ENCODE measurements at regions not wholly inside any gene's neighbourhood (a gene's known extent, or its start where the extent isn't known, plus 50 kb on each side); places are given as distances from the start of the nearest gene placed in this dataset.

GRCh38 chr22:49106096-49106841 lies 721.4 kb downstream of the BRD1 start:
- no peaks in the 10 kb centered on the region for H3K36me3 Mint-ChIP-seq
- no peaks in the 10 kb centered on the region for H3K9me3 Mint-ChIP-seq
- no peaks in the 10 kb centered on the region for H3K4me1 Mint-ChIP-seq
- ATAC-seq (replicated peaks), result no peak
- no peak for DNase-seq
- peaks cover 15 to 20% of the 10 kb centered on the region in 2 donors for H3K27me3 Mint-ChIP-seq
- no peak overlapping the region for H3K4me3 Mint-ChIP-seq
- no peak overlapping the region for H3K27ac Mint-ChIP-seq

- no peaks in the 10 kb centered on the region for H3K4me1 Mint-ChIP-seq
- DNase-seq (no peak), ATAC-seq (replicated peaks) (no peak)
- H3K36me3 Mint-ChIP-seq, result no peaks in the 10 kb centered on the region
- H3K27me3 Mint-ChIP-seq, result peaks cover 24 to 28% of the 10 kb centered on the region in 2 donors
- H3K27ac Mint-ChIP-seq, result no peak overlapping the region
- no peaks in the 10 kb centered on the region for H3K9me3 Mint-ChIP-seq
- H3K4me3 Mint-ChIP-seq, result no peak overlapping the region
Measured at GRCh38 chr22:49104434-49104833, 723.2 kb downstream of the BRD1 start.

- Mint-ChIP-seq H3K27me3 (peaks cover 22 to 26% of the 10 kb centered on the region in 2 donors), H3K9me3 (no peaks in the 10 kb centered on the region), H3K4me3 (no peak overlapping the region), H3K27ac (no peak overlapping the region), H3K36me3 (no peaks in the 10 kb centered on the region), H3K4me1 (no peaks in the 10 kb centered on the region)
- ATAC-seq (replicated peaks), result no peak
- DNase-seq, result no peak
Measured at GRCh38 chr22:49103314-49104059, 724.2 kb downstream of the BRD1 start.

GRCh38 chr22:49102367-49102766 lies 725.3 kb downstream of the BRD1 start:
- Mint-ChIP-seq H3K4me1 (no peaks in the 10 kb centered on the region), H3K36me3 (no peaks in the 10 kb centered on the region), H3K9me3 (no peaks in the 10 kb centered on the region), H3K27ac (no peak overlapping the region), H3K27me3 (peaks cover 13 to 15% of the 10 kb centered on the region in 2 donors), H3K4me3 (no peak overlapping the region)
- no peak for ATAC-seq (replicated peaks)
- no peak for DNase-seq

GRCh38 chr22:49101873-49102272 lies 725.8 kb downstream of the BRD1 start:
- H3K9me3 Mint-ChIP-seq, result no peaks in the 10 kb centered on the region
- no peak for ATAC-seq (replicated peaks)

GRCh38 chr22:49101225-49101624 lies 726.4 kb downstream of the BRD1 start:
- Mint-ChIP-seq H3K4me1 (no peaks in the 10 kb centered on the region), H3K27me3 (peaks cover 12% of the 10 kb centered on the region in 2 donors), H3K9me3 (peaks cover 0 to under 1% of the 10 kb centered on the region in 2 donors), H3K4me3 (no peak overlapping the region), H3K36me3 (no peaks in the 10 kb centered on the region), H3K27ac (no peak overlapping the region)
- ATAC-seq (replicated peaks), result no peak
- DNase-seq, result no peak

More at GRCh38 chr22:49101873-49102272, 725.8 kb downstream of the BRD1 start:
- H3K27ac Mint-ChIP-seq, result no peak overlapping the region
- H3K27me3 Mint-ChIP-seq, result peaks cover 12% of the 10 kb centered on the region in 2 donors
- no peaks in the 10 kb centered on the region for H3K36me3 Mint-ChIP-seq
- no peaks in the 10 kb centered on the region for H3K4me1 Mint-ChIP-seq
- DNase-seq, result no peak
- no peak overlapping the region for H3K4me3 Mint-ChIP-seq

- no peak for ATAC-seq (replicated peaks)
- H3K9me3 Mint-ChIP-seq, result peaks cover 1 to 3% of the 10 kb centered on the region in 2 donors
- H3K36me3 Mint-ChIP-seq, result no peaks in the 10 kb centered on the region
- DNase-seq, result no peak
- no peak overlapping the region for H3K4me3 Mint-ChIP-seq
- H3K4me1 Mint-ChIP-seq, result no peaks in the 10 kb centered on the region
- H3K27ac Mint-ChIP-seq, result no peak overlapping the region
- H3K27me3 Mint-ChIP-seq, result peaks cover 12% of the 10 kb centered on the region in 2 donors
Measured at GRCh38 chr22:49100773-49101172, 726.9 kb downstream of the BRD1 start.

DNA sequence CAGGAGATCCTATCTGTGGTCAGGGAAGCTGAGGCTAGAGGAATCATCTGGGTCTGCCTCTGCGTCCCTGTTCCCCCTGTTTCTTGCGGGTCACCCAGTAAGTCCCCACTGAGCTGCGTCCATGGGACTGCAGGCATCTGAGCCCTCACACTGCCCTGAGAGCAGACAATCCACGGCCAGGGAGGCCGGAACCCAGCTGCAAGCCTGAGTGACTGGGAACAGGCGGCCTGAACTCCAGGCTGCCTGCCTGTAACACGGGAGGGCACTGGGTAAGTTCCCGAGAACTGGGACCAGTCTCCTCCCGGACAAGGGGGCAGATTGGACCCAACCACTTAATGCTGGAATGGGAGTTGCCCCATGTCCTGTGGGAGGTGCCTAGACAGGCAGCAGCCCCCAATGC lies 727.4 kb downstream of the BRD1 start:
- Mint-ChIP-seq H3K9me3 (peaks cover 1 to 3% of the 10 kb centered on the region in 2 donors), H3K4me3 (no peak overlapping the region), H3K4me1 (no peaks in the 10 kb centered on the region), H3K27me3 (peaks cover 12% of the 10 kb centered on the region in 2 donors), H3K36me3 (no peaks in the 10 kb centered on the region), H3K27ac (no peak overlapping the region)
- ATAC-seq (replicated peaks) (no peak), DNase-seq (no peak)

GRCh38 chr22:49099496-49100124 lies 728.1 kb downstream of the BRD1 start:
- Mint-ChIP-seq H3K27me3 (peaks cover 12% of the 10 kb centered on the region in 2 donors), H3K27ac (no peak overlapping the region), H3K4me3 (no peak overlapping the region), H3K36me3 (no peaks in the 10 kb centered on the region), H3K9me3 (peaks cover 1 to 3% of the 10 kb centered on the region in 2 donors), H3K4me1 (no peaks in the 10 kb centered on the region)
- ATAC-seq (replicated peaks), result no peak
- no peak for DNase-seq

- DNase-seq (no peak), ATAC-seq (replicated peaks) (no peak)
- Mint-ChIP-seq H3K9me3 (peaks cover 1 to 3% of the 10 kb centered on the region in 2 donors), H3K36me3 (no peaks in the 10 kb centered on the region), H3K4me3 (no peak overlapping the region), H3K27me3 (peaks cover 12% of the 10 kb centered on the region in 2 donors), H3K27ac (no peak overlapping the region), H3K4me1 (no peaks in the 10 kb centered on the region)
Measured at GRCh38 chr22:49099089-49099488, 728.6 kb downstream of the BRD1 start.

- H3K27ac Mint-ChIP-seq, result no peak overlapping the region
- peaks cover 0 to 2% of the 10 kb centered on the region in 2 donors for H3K4me1 Mint-ChIP-seq
- H3K36me3 Mint-ChIP-seq, result no peaks in the 10 kb centered on the region
- peaks cover 12% of the 10 kb centered on the region in 2 donors for H3K27me3 Mint-ChIP-seq
- no peak for DNase-seq
- peaks cover 1 to 3% of the 10 kb centered on the region in 2 donors for H3K9me3 Mint-ChIP-seq
- no peak overlapping the region for H3K4me3 Mint-ChIP-seq
- ATAC-seq (replicated peaks), result no peak
Measured at GRCh38 chr22:49097966-49098365, 729.7 kb downstream of the BRD1 start.

DNA sequence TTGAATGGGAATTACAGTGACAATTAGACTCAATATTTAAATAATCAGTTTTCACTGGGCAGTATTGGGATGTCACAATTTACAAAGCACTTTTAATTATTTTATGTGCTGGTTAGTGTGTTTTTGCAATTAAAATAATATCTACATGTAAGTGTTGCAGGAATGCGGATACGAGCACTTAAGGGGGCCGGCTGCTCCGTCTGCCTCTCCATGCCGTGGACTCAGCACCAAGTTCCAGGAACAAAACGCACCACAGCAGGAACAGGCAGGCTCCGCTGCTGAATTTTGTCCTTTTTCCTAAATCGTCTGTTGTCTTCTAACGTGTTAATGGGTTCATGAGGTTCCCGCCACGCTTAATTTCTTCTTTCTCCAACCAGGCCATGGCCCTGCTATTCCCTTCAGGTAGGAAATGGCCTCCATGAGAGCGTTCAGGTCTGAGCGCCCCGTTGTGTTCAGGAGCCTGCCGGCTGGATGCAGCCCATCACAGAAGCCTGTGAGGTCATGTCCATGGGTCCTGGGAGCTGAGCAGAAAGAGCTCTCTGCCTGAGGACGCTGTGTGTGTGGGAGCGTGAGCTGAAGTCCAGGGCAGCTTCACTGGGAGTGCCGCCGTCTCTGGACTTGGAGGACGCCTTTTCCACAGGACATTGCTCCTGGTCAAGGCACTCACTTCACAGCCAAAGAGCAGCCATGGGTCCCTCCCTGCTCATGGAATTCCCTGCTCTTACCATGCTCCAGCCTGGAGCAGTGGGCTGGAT lies 730.3 kb downstream of the BRD1 start:
- H3K4me3 Mint-ChIP-seq, result no peak overlapping the region
- H3K4me1 Mint-ChIP-seq, result peaks cover 0 to 2% of the 10 kb centered on the region in 2 donors
- no peak for DNase-seq
- H3K27me3 Mint-ChIP-seq, result peaks cover 12% of the 10 kb centered on the region in 2 donors
- H3K36me3 Mint-ChIP-seq, result no peaks in the 10 kb centered on the region
- H3K9me3 Mint-ChIP-seq, result peaks cover 1 to 3% of the 10 kb centered on the region in 2 donors
- H3K27ac Mint-ChIP-seq, result no peak overlapping the region
- no peak for ATAC-seq (replicated peaks)

DNA sequence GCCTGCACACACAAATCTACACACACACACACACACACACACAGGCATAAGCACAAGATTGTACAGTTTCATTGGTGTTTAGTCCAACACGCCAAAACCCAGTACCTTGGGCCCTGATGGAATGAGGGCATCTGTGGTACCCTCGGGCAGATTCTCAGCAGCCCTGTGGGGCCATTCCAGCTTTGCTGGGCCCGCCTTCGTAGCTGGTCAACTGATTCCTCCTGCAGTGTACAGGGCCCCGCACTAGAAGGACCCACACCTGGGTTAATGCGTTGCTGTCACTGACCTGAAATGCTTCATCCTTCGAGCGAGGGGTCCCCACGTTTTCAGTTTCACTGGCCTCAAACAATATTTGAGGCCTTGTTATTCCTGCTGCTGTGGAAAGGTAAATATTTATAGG lies 731.2 kb downstream of the BRD1 start:
- no peaks in the 10 kb centered on the region for H3K36me3 Mint-ChIP-seq

DNA sequence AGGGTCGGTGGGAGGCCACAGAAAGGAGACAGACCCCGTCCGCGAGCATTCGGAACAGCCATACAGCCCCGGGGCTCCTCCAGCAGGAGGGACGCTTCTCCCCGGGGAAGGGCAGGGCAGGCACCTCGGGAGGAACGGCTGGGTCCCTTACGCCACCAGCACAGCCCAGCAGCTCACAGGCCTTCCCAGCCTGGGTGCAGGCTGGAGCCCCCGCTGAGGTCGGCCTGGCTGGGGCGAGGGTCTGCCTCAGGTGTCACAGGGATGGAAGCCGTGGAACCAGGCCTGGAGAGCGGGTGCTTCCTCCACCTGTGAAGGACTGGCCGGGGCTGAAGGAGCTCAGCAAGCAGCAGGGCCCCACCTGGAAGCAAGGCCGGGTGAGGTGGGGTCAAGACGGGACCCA lies 732.3 kb downstream of the BRD1 start:
- Mint-ChIP-seq H3K36me3 (no peaks in the 10 kb centered on the region), H3K27ac (no peak overlapping the region), H3K4me3 (no peak overlapping the region), H3K9me3 (peaks cover 1 to 3% of the 10 kb centered on the region in 2 donors), H3K4me1 (peaks cover 0 to 2% of the 10 kb centered on the region in 2 donors), H3K27me3 (peaks cover 6 to 7% of the 10 kb centered on the region in 2 donors)
- no peak for ATAC-seq (replicated peaks)
- no peak for DNase-seq

More for the DNA sequence above, 731.2 kb downstream of the BRD1 start:
- Mint-ChIP-seq H3K27ac (no peak overlapping the region), H3K9me3 (peaks cover 1 to 3% of the 10 kb centered on the region in 2 donors), H3K4me1 (peaks cover 0 to 2% of the 10 kb centered on the region in 2 donors), H3K27me3 (peaks cover 11% of the 10 kb centered on the region in 2 donors), H3K4me3 (no peak overlapping the region)
- DNase-seq (no peak), ATAC-seq (replicated peaks) (no peak)
